ENCODE measurements at regions not wholly inside any gene's neighbourhood (a gene's known extent, or its start where the extent isn't known, plus 50 kb on each side); places are given as distances from the start of the nearest gene placed in this dataset.
"Not testable (repeated sequence)": the region's sequence is repeated elsewhere in the genome, so short reads cannot be mapped to it uniquely, and the experiment has no call there.

DNA sequence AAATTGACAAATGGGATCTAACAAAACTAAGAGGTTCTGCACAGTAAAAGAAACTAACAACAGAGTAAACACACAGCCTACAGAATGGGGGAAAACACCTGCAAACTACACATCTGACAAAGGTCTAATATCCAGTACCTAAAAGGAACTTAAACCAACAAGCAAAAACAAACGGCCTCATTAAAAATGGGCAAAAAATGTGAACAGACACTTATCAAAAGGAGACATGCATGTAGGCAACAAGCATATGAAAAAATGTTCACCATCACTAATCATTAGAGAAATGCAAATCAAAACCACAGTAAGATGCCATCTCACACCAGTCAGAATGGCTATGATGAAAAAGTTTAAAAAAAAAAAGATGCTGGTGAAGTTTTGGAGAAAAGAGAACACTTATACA lies 197.4 kb downstream of the KBTBD2 start:
- no peak for DNase-seq (ENCODE audit: extremely low spot score in 2 of 2)
- H3K27ac ChIP-seq: no peak overlapping the region
- intact Hi-C loops (cut with DNase I): no loop called here
- no peaks in the 10 kb centered on the region for H3K36me3 ChIP-seq
- H3K27me3 ChIP-seq: no peaks in the 10 kb centered on the region
- TF ChIP-seq, protein P1, sequence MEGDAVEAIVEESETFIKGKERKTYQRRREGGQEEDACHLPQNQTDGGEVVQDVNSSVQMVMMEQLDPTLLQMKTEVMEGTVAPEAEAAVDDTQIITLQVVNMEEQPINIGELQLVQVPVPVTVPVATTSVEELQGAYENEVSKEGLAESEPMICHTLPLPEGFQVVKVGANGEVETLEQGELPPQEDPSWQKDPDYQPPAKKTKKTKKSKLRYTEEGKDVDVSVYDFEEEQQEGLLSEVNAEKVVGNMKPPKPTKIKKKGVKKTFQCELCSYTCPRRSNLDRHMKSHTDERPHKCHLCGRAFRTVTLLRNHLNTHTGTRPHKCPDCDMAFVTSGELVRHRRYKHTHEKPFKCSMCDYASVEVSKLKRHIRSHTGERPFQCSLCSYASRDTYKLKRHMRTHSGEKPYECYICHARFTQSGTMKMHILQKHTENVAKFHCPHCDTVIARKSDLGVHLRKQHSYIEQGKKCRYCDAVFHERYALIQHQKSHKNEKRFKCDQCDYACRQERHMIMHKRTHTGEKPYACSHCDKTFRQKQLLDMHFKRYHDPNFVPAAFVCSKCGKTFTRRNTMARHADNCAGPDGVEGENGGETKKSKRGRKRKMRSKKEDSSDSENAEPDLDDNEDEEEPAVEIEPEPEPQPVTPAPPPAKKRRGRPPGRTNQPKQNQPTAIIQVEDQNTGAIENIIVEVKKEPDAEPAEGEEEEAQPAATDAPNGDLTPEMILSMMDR (IDR thresholded peaks at IDR 0.05): no peak
- TF ChIP-seq POLR2AphosphoS5 (IDR thresholded peaks at IDR 0.05; ENCODE audit: insufficient read depth in 1 of 2, low read depth in 1 of 2): no peak
- TF ChIP-seq POLR2A (IDR thresholded peaks at IDR 0.05): no peak
- no peaks in the 10 kb centered on the region for H3K4me1 ChIP-seq
- no peak overlapping the region for H3K4me3 ChIP-seq
- no peaks in the 10 kb centered on the region for H3K9me3 ChIP-seq

GRCh38 chr7:32691965-32692815 lies 196.9 kb downstream of the AVL9 start:
- intact Hi-C loops (cut with DNase I); H3K36me3 ChIP-seq; H3K27me3 ChIP-seq; H3K9me3 ChIP-seq; H3K27ac ChIP-seq; H3K4me1 ChIP-seq; H3K4me3 ChIP-seq; DNase-seq (ENCODE audit: extremely low spot score in 2 of 2): not testable (repeated sequence)

GRCh38 chr7:32688092-32688491 lies 192.8 kb downstream of the AVL9 start:
- H3K27me3 ChIP-seq; H3K36me3 ChIP-seq; DNase-seq (ENCODE audit: extremely low spot score in 2 of 2); H3K27ac ChIP-seq; H3K4me1 ChIP-seq; H3K4me3 ChIP-seq; H3K9me3 ChIP-seq; intact Hi-C loops (cut with DNase I): not testable (repeated sequence)

- Histone ChIP-seq H3K4me3 (no peak overlapping the region), H3K4me1 (no peaks in the 10 kb centered on the region), H3K9me3 (no peaks in the 10 kb centered on the region), H3K36me3 (no peaks in the 10 kb centered on the region), H3K27me3 (no peaks in the 10 kb centered on the region), H3K27ac (no peak overlapping the region)
- no peak for DNase-seq (ENCODE audit: extremely low spot score in 2 of 2)
- TF ChIP-seq, protein P1 (IDR thresholded peaks at IDR 0.05): no peak
- TF ChIP-seq POLR2A (IDR thresholded peaks at IDR 0.05): no peak
- TF ChIP-seq POLR2AphosphoS5 (IDR thresholded peaks at IDR 0.05; ENCODE audit: insufficient read depth in 1 of 2, low read depth in 1 of 2): no peak
- intact Hi-C loops (cut with DNase I): no loop called here
These were observed 185.9 kb downstream of the AVL9 start for GRCh38 chr7:32681174-32681518.

- H3K27ac ChIP-seq: no peak overlapping the region
- no peak for TF ChIP-seq POLR2AphosphoS5 (IDR thresholded peaks at IDR 0.05; ENCODE audit: insufficient read depth in 1 of 2, low read depth in 1 of 2)
- TF ChIP-seq, protein P1 (IDR thresholded peaks at IDR 0.05): no peak
- TF ChIP-seq POLR2A (IDR thresholded peaks at IDR 0.05): no peak
- intact Hi-C loops (cut with DNase I): no loop called here
These were observed 185.2 kb downstream of the AVL9 start for GRCh38 chr7:32680259-32681173.

DNA sequence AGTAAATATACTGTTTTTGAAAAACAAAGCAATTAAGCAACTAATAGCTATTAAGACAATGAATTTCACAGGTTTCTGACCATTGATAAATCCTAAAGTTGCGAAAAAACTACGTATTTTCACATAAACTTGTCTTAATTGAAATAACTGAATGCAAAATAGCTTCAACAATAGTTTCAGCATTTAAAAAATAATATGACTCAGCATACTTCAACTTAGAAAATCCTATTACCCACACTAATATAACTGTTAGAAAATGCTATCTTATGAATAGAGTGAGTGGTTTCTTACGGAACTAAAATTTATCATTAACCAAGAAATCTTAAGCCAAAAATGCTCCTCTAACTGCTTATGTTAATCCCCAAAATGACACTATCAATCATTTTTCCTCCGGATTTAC lies 183.9 kb downstream of the AVL9 start:
- no peak for TF ChIP-seq POLR2A (IDR thresholded peaks at IDR 0.05)
- TF ChIP-seq, protein P1 (IDR thresholded peaks at IDR 0.05): no peak
- TF ChIP-seq POLR2AphosphoS5 (IDR thresholded peaks at IDR 0.05; ENCODE audit: insufficient read depth in 1 of 2, low read depth in 1 of 2): no peak
- Histone ChIP-seq H3K4me3 (no peak overlapping the region), H3K27ac (no peak overlapping the region), H3K36me3 (no peaks in the 10 kb centered on the region), H3K27me3 (no peaks in the 10 kb centered on the region), H3K4me1 (no peaks in the 10 kb centered on the region), H3K9me3 (no peaks in the 10 kb centered on the region)
- intact Hi-C loops (cut with DNase I): no loop called here
- DNase-seq (ENCODE audit: extremely low spot score in 2 of 2): no peak

More at GRCh38 chr7:32680259-32681173, 185.2 kb downstream of the AVL9 start:
- Histone ChIP-seq H3K4me3 (no peak overlapping the region), H3K9me3 (no peaks in the 10 kb centered on the region), H3K4me1 (no peaks in the 10 kb centered on the region), H3K36me3 (no peaks in the 10 kb centered on the region), H3K27me3 (no peaks in the 10 kb centered on the region)
- no peak for DNase-seq (ENCODE audit: extremely low spot score in 2 of 2)
